H1 (cell line): ENCODE measurements at regions not wholly inside any gene's neighbourhood (a gene's known extent, or its start where the extent isn't known, plus 50 kb on each side); places are given as distances from the start of the nearest gene placed in this dataset.

Experiments
- CTCF ChIA-PET: fragments of 300-600 bp; sonication (Branson Sonifier 250); formaldehyde crosslinking; loops from one replicate; lab custom pipeline; 2021; ENCODE audit not compliant: partially characterized antibody; lab: Charles Lee
- POLR2A ChIA-PET: fragments of 300-600 bp; sonication (Branson Sonifier 250); formaldehyde crosslinking; loops from one replicate; lab custom pipeline; 2021; ENCODE audit warnings: inconsistent platforms; ENCODE audit not compliant: partially characterized antibody; lab: Charles Lee
- DNase-seq, 2 experiments: peaks; one replicate each; pipeline versions ENCODE4 v3.0.0 to v3.0.0-alpha.2; 2010 to 2022; ENCODE audit warnings: low spot score in 2 of 2, low read depth in 1 of 2, mixed read lengths in 1 of 2
- FAIRE-seq: peaks from 2 replicates; lab custom pipeline; 2011; peaks lifted over from hg19 to GRCh38; lab: Jason Lieb, UNC
- H2AFZ ChIP-seq: 2 replicates; pipeline ENCODE4 v1.8.1; 2012; ENCODE audit warnings: low read length, inconsistent platforms
- H2AK5ac ChIP-seq: 2 replicates; pipeline ENCODE4 v1.6.1; 2013; ENCODE audit warnings: low read depth, low read length
- H2BK120ac ChIP-seq: replicated peaks from 2 replicates; pipeline ENCODE3; 2013; ENCODE audit warnings: low read depth, low read length, inconsistent platforms
- H2BK12ac ChIP-seq: 2 replicates; pipeline ENCODE4 v1.6.1; 2013; ENCODE audit warnings: low read depth, low read length
- H2BK15ac ChIP-seq: 2 replicates; pipeline ENCODE4 v1.6.1; 2013; ENCODE audit warnings: low read length
- H2BK20ac ChIP-seq: 2 replicates; pipeline ENCODE4 v1.6.1; 2013; ENCODE audit warnings: low read length
- H2BK5ac ChIP-seq: 2 replicates; pipeline ENCODE4 v1.6.1; 2013; ENCODE audit warnings: low read depth, low read length
- H3K14ac ChIP-seq: 2 replicates; pipeline ENCODE4 v1.6.1; 2013; ENCODE audit warnings: inconsistent platforms; ENCODE audit not compliant: insufficient read length
- H3K18ac ChIP-seq: 2 replicates; pipeline ENCODE4 v1.6.1; 2013; ENCODE audit warnings: low read length; ENCODE audit errors: extremely low read depth
- H3K23ac ChIP-seq: 2 replicates; pipeline ENCODE4 v1.6.1; 2013; ENCODE audit warnings: inconsistent platforms; ENCODE audit not compliant: insufficient read length
- H3K23me2 ChIP-seq: 2 replicates; pipeline ENCODE4 v1.6.1; 2013; ENCODE audit warnings: low read depth, low read length
- H3K27ac ChIP-seq: 2 replicates; pipeline ENCODE4 v1.6.1; 2011; ENCODE audit warnings: low read depth, low read length, inconsistent platforms
- H3K27me3 ChIP-seq, 4 experiments: replicated peaks in 1 of 4; 1 replicate in 1 of 4; 2 replicates in 3 of 4; pipeline versions ENCODE4 v1.6.1 to v1.8.1; 2011 to 2013; ENCODE audit warnings: low read length in 3 of 4, mild to moderate bottlenecking in 3 of 4, inconsistent platforms in 2 of 4, mixed read lengths in 2 of 4, moderate library complexity in 1 of 4; ENCODE audit not compliant: control insufficient read depth in 3 of 4, insufficient read depth in 3 of 4; ENCODE audit errors: extremely low read depth in 1 of 4
- H3K36me3 ChIP-seq, 4 experiments: 2 replicates each; pipeline versions ENCODE4 v1.6.1 to v1.8.1; 2011 to 2013; ENCODE audit warnings: mild to moderate bottlenecking in 4 of 4, low read length in 3 of 4, moderate library complexity in 2 of 4, control low read depth in 1 of 4, inconsistent platforms in 1 of 4; ENCODE audit not compliant: insufficient read depth in 4 of 4, control insufficient read depth in 2 of 4
- H3K4ac ChIP-seq: replicated peaks from 2 replicates; pipeline ENCODE3; 2013; ENCODE audit warnings: low read length, low read depth, mixed read lengths, inconsistent platforms; ENCODE audit not compliant: insufficient read length
- H3K4me1 ChIP-seq, 4 experiments: replicated peaks in 1 of 4; 1 replicate in 1 of 4; 2 replicates in 3 of 4; pipeline versions ENCODE4 v1.6.1 to v1.8.1; 2011 to 2013; ENCODE audit warnings: low read length in 3 of 4, inconsistent platforms in 2 of 4, mixed read lengths in 1 of 4; ENCODE audit not compliant: insufficient read depth in 4 of 4, control insufficient read depth in 3 of 4
- H3K4me2 ChIP-seq, 2 experiments: 2 replicates each; pipeline versions ENCODE4 v1.6.1 to v1.8.1; 2011 to 2013; ENCODE audit warnings: low read depth in 2 of 2, low read length in 2 of 2, control low read depth in 1 of 2, inconsistent platforms in 1 of 2, mild to moderate bottlenecking in 1 of 2; ENCODE audit not compliant: insufficient read depth in 1 of 2
- H3K4me3 ChIP-seq, 4 experiments: fragments of 200-600, 300-600 bp in 1 of 4; sonication (generic), shearing (Covaris generic), sonication (Bioruptor Twin) in 1 of 4; 2 replicates each; pipeline versions ENCODE4 v1.5.1 to v1.8.1; 2011 to 2016; ENCODE audit warnings: low read length in 4 of 4, low read depth in 3 of 4, control low read depth in 2 of 4, inconsistent platforms in 2 of 4, mild to moderate bottlenecking in 2 of 4, mixed read lengths in 1 of 4, moderate library complexity in 1 of 4; ENCODE audit not compliant: insufficient read depth in 2 of 4; ENCODE audit errors: extremely low read depth in 1 of 4
- H3K56ac ChIP-seq: replicated peaks from 2 replicates; pipeline ENCODE3; 2013; ENCODE audit warnings: low read depth, mild to moderate bottlenecking, mixed read lengths, low read length, inconsistent platforms; ENCODE audit not compliant: insufficient read length
- H3K79me1 ChIP-seq: 2 replicates; pipeline ENCODE4 v1.6.1; 2013; ENCODE audit warnings: low read depth, low read length, control low read depth
- H3K79me2 ChIP-seq, 2 experiments: 2 replicates each; pipeline versions ENCODE4 v1.6.1 to v1.8.1; 2012 to 2013; ENCODE audit warnings: low read length in 2 of 2, mild to moderate bottlenecking in 2 of 2, inconsistent platforms in 1 of 2; ENCODE audit not compliant: insufficient read depth in 2 of 2, control insufficient read depth in 1 of 2
- H3K9ac ChIP-seq, 4 experiments: replicated peaks in 1 of 4; 1 replicate in 1 of 4; 2 replicates in 3 of 4; pipeline versions ENCODE4 v1.6.1 to v1.8.1; 2011 to 2013; ENCODE audit warnings: low read depth in 3 of 4, low read length in 3 of 4, control low read depth in 2 of 4, mild to moderate bottlenecking in 2 of 4, moderate library complexity in 2 of 4, inconsistent platforms in 1 of 4; ENCODE audit errors: extremely low read depth in 1 of 4
- H3K9me3 ChIP-seq, 2 experiments: 2 replicates each; pipeline versions ENCODE4 v1.6.1 to v1.8.1; 2012 to 2013; ENCODE audit warnings: mild to moderate bottlenecking in 2 of 2, moderate library complexity in 2 of 2, control low read depth in 1 of 2, inconsistent platforms in 1 of 2, low read depth in 1 of 2, low read length in 1 of 2, mixed read lengths in 1 of 2; ENCODE audit not compliant: insufficient read depth in 2 of 2
- H4K20me1 ChIP-seq, 2 experiments: replicated peaks in 1 of 2; 2 replicates each; pipeline versions ENCODE3 to v1.8.1; 2011 to 2013; ENCODE audit warnings: inconsistent platforms in 2 of 2, low read length in 2 of 2, mild to moderate bottlenecking in 1 of 2; ENCODE audit not compliant: insufficient read depth in 2 of 2, control insufficient read depth in 1 of 2
- H4K5ac ChIP-seq: 2 replicates; pipeline ENCODE4 v1.6.1; 2013; ENCODE audit warnings: low read length, low read depth, mixed read lengths, inconsistent platforms; ENCODE audit not compliant: insufficient read length
- H4K8ac ChIP-seq: 2 replicates; pipeline ENCODE4 v1.8.0; 2013; ENCODE audit warnings: mild to moderate bottlenecking, moderate library complexity, low read length, inconsistent platforms; ENCODE audit not compliant: insufficient read depth; ENCODE audit errors: extremely low read depth
- H4K91ac ChIP-seq: replicated peaks from 2 replicates; pipeline ENCODE3; 2013; ENCODE audit warnings: low read length, mixed read lengths, inconsistent platforms; ENCODE audit not compliant: insufficient read length
- HDAC2 ChIP-seq, 2 experiments: fragments of 300-600 bp in 1 of 2; sonication (generic) in 1 of 2; IDR thresholded peaks; 2 replicates each; pipeline ENCODE4 v1.6.1; 2011 to 2012; ENCODE audit warnings: low read depth in 2 of 2, low read length in 2 of 2, mild to moderate bottlenecking in 2 of 2, moderate library complexity in 2 of 2, borderline replicate concordance in 1 of 2, inconsistent platforms in 1 of 2
- RBBP5 ChIP-seq: IDR thresholded peaks from 2 replicates; pipeline ENCODE4 v1.7.1; 2012; ENCODE audit warnings: low read depth, mild to moderate bottlenecking, inconsistent platforms, low read length, moderate library complexity, borderline replicate concordance
- WGBS, 2 experiments: shearing (Covaris generic) in 1 of 2; methylation state at CpG; one replicate each; pipeline versions ENCODE4 v1.1.6 to v1.1.7; 2013 to 2015; ENCODE audit warnings: low lambda C conversion rate in 2 of 2, mixed read lengths in 2 of 2, inconsistent platforms in 1 of 2, low coverage in 1 of 2, missing lambda C conversion rate in 1 of 2; ENCODE audit not compliant: insufficient replicate concordance in 2 of 2, insufficient coverage in 1 of 2, insufficient read length in 1 of 2; ENCODE audit errors: extremely low coverage in 1 of 2, missing lambda C conversion rate in 1 of 2; 5-methylcytosine and 5-hydroxymethylcytosine counted together
- TF ChIP-seq, protein P1 (sequence below): IDR thresholded peaks from 2 replicates; pipeline ENCODE4 v1.6.1; 2011; ENCODE audit warnings: low read length, improper control_type of control experiment

DNA sequence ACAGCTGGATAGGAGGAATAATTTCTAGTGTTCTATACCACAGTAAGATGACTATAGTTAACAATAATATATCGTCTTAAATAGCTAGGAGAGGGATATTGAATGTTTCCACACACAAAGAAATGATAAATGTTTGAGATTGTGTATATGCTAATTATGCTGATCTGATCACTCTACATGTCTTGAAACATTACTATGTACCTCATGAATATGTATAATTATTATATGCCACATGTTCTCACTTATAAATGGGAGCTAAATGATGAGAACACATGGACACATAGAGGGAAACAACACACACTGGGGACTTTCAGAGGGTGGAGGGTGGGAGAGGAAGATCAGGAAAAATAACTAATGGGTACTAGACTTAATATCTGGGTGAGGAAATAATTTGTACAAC lies 53.2 kb upstream of the MAGEA4 start:
- Histone ChIP-seq H3K4me1 (no peaks in the 10 kb centered on the region), H3K27me3 (no peaks in the 10 kb centered on the region), H3K79me1 (no peaks in the 10 kb centered on the region), H3K14ac (no peak overlapping the region), H3K4ac (no peak overlapping the region), H4K5ac (no peak overlapping the region), H3K4me3 (no peak overlapping the region), H3K9me3 (no peaks in the 10 kb centered on the region)
- CTCF ChIA-PET, result interaction anchor here (0.7 kb wide), 1 partner anchor 107 kb away, joined by 3 read pairs; no protein-coding TSS in a partner anchor
- WGBS, 2 experiments, result 89% methylated on average over 1 of the region's 1 CpG; no CpG with 5 or more reads in 1 of the 2 experiments
- POLR2A ChIA-PET, result no interaction called here
- TF ChIP-seq RBBP5, result no peak
- no peak for TF ChIP-seq HDAC2 (IDR thresholded peaks at IDR 0.05; ENCODE audit: borderline replicate concordance in 1 of 2, low read depth in 2 of 2, low read length in 2 of 2)
- TF ChIP-seq, protein P1, sequence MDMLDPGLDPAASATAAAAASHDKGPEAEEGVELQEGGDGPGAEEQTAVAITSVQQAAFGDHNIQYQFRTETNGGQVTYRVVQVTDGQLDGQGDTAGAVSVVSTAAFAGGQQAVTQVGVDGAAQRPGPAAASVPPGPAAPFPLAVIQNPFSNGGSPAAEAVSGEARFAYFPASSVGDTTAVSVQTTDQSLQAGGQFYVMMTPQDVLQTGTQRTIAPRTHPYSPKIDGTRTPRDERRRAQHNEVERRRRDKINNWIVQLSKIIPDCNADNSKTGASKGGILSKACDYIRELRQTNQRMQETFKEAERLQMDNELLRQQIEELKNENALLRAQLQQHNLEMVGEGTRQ, result no peak
- TF ChIP-seq, all 59 proteins: peak for 0
- no peak overlapping the region for H3K56ac ChIP-seq
- no peak overlapping the region for H4K8ac ChIP-seq
- H4K91ac ChIP-seq, result no peak overlapping the region
- no peak overlapping the region for H2AFZ ChIP-seq
- no peaks in the 10 kb centered on the region for H3K36me3 ChIP-seq
- DNase-seq, result no peak
- no peak overlapping the region for H2AK5ac ChIP-seq
- no peak overlapping the region for H3K23ac ChIP-seq
- H2BK15ac ChIP-seq, result no peak overlapping the region
- no peak overlapping the region for H2BK120ac ChIP-seq
- H4K20me1 ChIP-seq, result no peaks in the 10 kb centered on the region
- FAIRE-seq, result no peak
- no peak overlapping the region for H3K9ac ChIP-seq
- H3K79me2 ChIP-seq, result no peaks in the 10 kb centered on the region
- H3K18ac ChIP-seq, result no peak overlapping the region
- no peak overlapping the region for H3K4me2 ChIP-seq
- H2BK12ac ChIP-seq, result no peak overlapping the region
- H3K23me2 ChIP-seq, result no peaks in the 10 kb centered on the region
- no peak overlapping the region for H3K27ac ChIP-seq
- no peak overlapping the region for H2BK5ac ChIP-seq
- H2BK20ac ChIP-seq, result no peak overlapping the region
